HCT116 (cell line): ENCODE measurements at regions not wholly inside any gene's neighbourhood (a gene's known extent, or its start where the extent isn't known, plus 50 kb on each side); places are given as distances from the start of the nearest gene placed in this dataset.

ENCODE experiments used
- ATAC-seq: fragments of 200-7000 bp; cut with Tn5 transposase; 2 replicates; pipeline ENCODE4 v1.9.1; 2020; ENCODE audit warnings: mild to moderate bottlenecking, moderate library complexity
- BruUV-seq: library from RNA; stranded (reverse); fragments of 400-500 nt; replicated peaks from 2 replicates; lab custom pipeline; 2021; lab: Mats Ljungman, UMichigan
- CTCF ChIA-PET: fragments of 300-600 bp; sonication (Branson Sonifier 250); formaldehyde crosslinking; loops from one replicate; lab custom pipeline; 2021; ENCODE audit warnings: antibody characterized with exemption; lab: Charles Lee
- POLR2A ChIA-PET: fragments of 300-600, 350-600 bp; sonication (Branson Sonifier 250); formaldehyde crosslinking; loops from one replicate; lab custom pipeline; 2021; ENCODE audit warnings: antibody characterized with exemption; lab: Charles Lee
- RAD21 ChIA-PET, 2 experiments: fragments of 300-600 bp; sonication (Branson Sonifier 250); formaldehyde crosslinking; loops; one replicate each; lab custom pipeline; 2023; ENCODE audit warnings: low total read pairs in 2 of 2; ENCODE audit not compliant: uncharacterized antibody in 2 of 2, unreplicated experiment in 2 of 2, low non-redundant PET in 1 of 2; lab: Charles Lee
- DNase-seq: peaks from one replicate; pipeline ENCODE4 v3.0.0-alpha.2; 2010; ENCODE audit warnings: low read depth, low spot score
- H2AFZ ChIP-seq: fragments of 200-600 bp; shearing (Covaris generic), sonication (generic); 2 replicates; pipeline ENCODE4 v1.6.1; 2017; ENCODE audit warnings: low read depth, mixed run types, mixed read lengths, antibody characterized with exemption, low read length; ENCODE audit not compliant: poor library complexity, severe bottlenecking
- H3K27ac ChIP-seq: 2 replicates; pipeline ENCODE4 v1.5.1; 2012; ENCODE audit warnings: low read depth, low read length
- H3K27me3 ChIP-seq: fragments of 200-600 bp; sonication (generic); 2 replicates; pipeline ENCODE4 v1.6.1; 2016; ENCODE audit warnings: mixed run types, low read length, mixed read lengths; ENCODE audit not compliant: insufficient read depth
- H3K36me3 ChIP-seq, 2 experiments: fragments of 200-500 bp in 1 of 2; fragments of 200-600 bp in 1 of 2; sonication (Bioruptor generic) in 1 of 2; sonication (generic) in 1 of 2; 2 replicates each; pipeline versions ENCODE4 v1.5.1 to v1.6.1; 2014 to 2016; ENCODE audit warnings: low read length in 2 of 2, inconsistent platforms in 1 of 2, mixed read lengths in 1 of 2, mixed run types in 1 of 2; ENCODE audit not compliant: insufficient read depth in 2 of 2, control insufficient read depth in 1 of 2
- H3K4me1 ChIP-seq, 2 experiments: fragments of 200-600 bp in 1 of 2; sonication (generic) in 1 of 2; 2 replicates each; pipeline versions ENCODE4 v1.5.1 to v1.6.1; 2012 to 2017; ENCODE audit warnings: low read length in 2 of 2, inconsistent platforms in 1 of 2, mild to moderate bottlenecking in 1 of 2, mixed read lengths in 1 of 2, mixed run types in 1 of 2, moderate library complexity in 1 of 2; ENCODE audit not compliant: insufficient read depth in 2 of 2, control insufficient read depth in 1 of 2
- H3K4me2 ChIP-seq: fragments of 200-600 bp; sonication (generic); 2 replicates; pipeline ENCODE4 v1.6.1; 2017; ENCODE audit warnings: mixed run types, low read length, mixed read lengths
- H3K4me3 ChIP-seq, 2 experiments: fragments of 200-600 bp in 1 of 2; sonication (generic) in 1 of 2; replicated peaks in 1 of 2; 2 replicates each; pipeline ENCODE4 v1.5.1; 2011 to 2016; ENCODE audit warnings: low read length in 2 of 2, control low read depth in 1 of 2, low read depth in 1 of 2, mild to moderate bottlenecking in 1 of 2, mixed read lengths in 1 of 2, mixed run types in 1 of 2
- H3K79me2 ChIP-seq: fragments of 200-600 bp; sonication (generic); 2 replicates; pipeline ENCODE4 v1.6.1; 2017; ENCODE audit warnings: mild to moderate bottlenecking, mixed run types, low read length, moderate library complexity, mixed read lengths; ENCODE audit not compliant: insufficient read depth
- H3K9ac ChIP-seq: fragments of 200-600 bp; sonication (generic); 2 replicates; pipeline ENCODE4 v1.6.1; 2016; ENCODE audit warnings: low read length, mixed read lengths
- H3K9me2 ChIP-seq: fragments of 200-600 bp; sonication (generic), shearing (Covaris generic); 2 replicates; pipeline ENCODE4 v1.6.1; 2017; ENCODE audit warnings: mixed run types, mild to moderate bottlenecking, moderate library complexity; ENCODE audit not compliant: insufficient read depth
- H3K9me3 ChIP-seq, 2 experiments: fragments of 200-500 bp in 1 of 2; fragments of 200-600 bp in 1 of 2; sonication (Bioruptor generic) in 1 of 2; sonication (generic) in 1 of 2; 2 replicates each; pipeline ENCODE4 v1.6.1; 2014 to 2017; ENCODE audit warnings: low read length in 2 of 2, mixed read lengths in 2 of 2, inconsistent platforms in 1 of 2, low read depth in 1 of 2, mild to moderate bottlenecking in 1 of 2, mixed run types in 1 of 2, moderate library complexity in 1 of 2; ENCODE audit not compliant: control insufficient read depth in 1 of 2, insufficient read depth in 1 of 2
- H4K20me1 ChIP-seq: fragments of 200-600 bp; sonication (generic), shearing (Covaris generic); 2 replicates; pipeline ENCODE4 v1.6.1; 2017; ENCODE audit warnings: mixed run types, mild to moderate bottlenecking, moderate library complexity; ENCODE audit not compliant: insufficient read depth
- CEBPB ChIP-seq: IDR thresholded peaks from 2 replicates; pipeline ENCODE4 v1.6.1; 2012; ENCODE audit warnings: low read depth
- ELF1 ChIP-seq: IDR thresholded peaks from 2 replicates; pipeline ENCODE4 v1.6.1; 2012; ENCODE audit warnings: low read depth, borderline replicate concordance
- EZH2phosphoT487 ChIP-seq: fragments of 200-600 bp; IDR thresholded peaks from 2 replicates; pipeline ENCODE4 v1.6.1; 2018; ENCODE audit warnings: antibody characterized with exemption, borderline replicate concordance
- FOSL1 ChIP-seq: IDR thresholded peaks from 2 replicates; pipeline ENCODE4 v1.6.1; 2012; ENCODE audit warnings: low read depth
- POLR2AphosphoS5 ChIP-seq: IDR thresholded peaks from 2 replicates; pipeline ENCODE4 v1.6.1; 2011; ENCODE audit warnings: mild to moderate bottlenecking, low read depth, low read length, moderate library complexity
- RAD21 ChIP-seq: IDR thresholded peaks from 2 replicates; pipeline ENCODE4 v1.6.1; 2012; ENCODE audit warnings: low read depth, mild to moderate bottlenecking
- SIN3A ChIP-seq: IDR thresholded peaks from 2 replicates; pipeline ENCODE4 v1.6.1; 2012; ENCODE audit warnings: low read depth
- SP1 ChIP-seq: IDR thresholded peaks from 2 replicates; pipeline ENCODE4 v1.6.1; 2012; ENCODE audit warnings: low read depth
- SRF ChIP-seq: IDR thresholded peaks from 2 replicates; pipeline ENCODE4 v1.6.1; 2012; ENCODE audit warnings: low read depth
- TCF7L2 ChIP-seq: IDR thresholded peaks from 2 replicates; pipeline ENCODE4 v1.7.0; 2011; ENCODE audit warnings: borderline replicate concordance, inconsistent platforms; ENCODE audit not compliant: insufficient read depth, insufficient read length; ENCODE audit errors: extremely low read depth
- ZBTB33 ChIP-seq: IDR thresholded peaks from 2 replicates; pipeline ENCODE4 v1.6.1; 2011; ENCODE audit warnings: mild to moderate bottlenecking, low read length, moderate library complexity; ENCODE audit not compliant: insufficient replicate concordance; ENCODE audit errors: extremely low read depth
- ZNF274 ChIP-seq: fragments of 200-500 bp; sonication (Bioruptor generic); IDR thresholded peaks from 2 replicates; pipeline ENCODE4 v1.6.1; 2014; ENCODE audit warnings: mild to moderate bottlenecking, low read depth, low read length, inconsistent platforms
- intact Hi-C: fragments of 100-400 bp; cut with micrococcal nuclease; formaldehyde crosslinking; loops from 2 replicates; pipeline ENCODE4 v1.10.0; 2022

- TF ChIP-seq RAD21 (no peak), SRF (no peak)
These were observed 338.4 kb upstream of the PROX1 start (continued) for GRCh38 chr1:213649373-213649772.

- intact Hi-C loops: no loop called here
- ChIA-PET POLR2A (no interaction called here), CTCF (no interaction called here), RAD21 (no interaction called here)
- no peaks in the 10 kb centered on the region for H3K36me3 ChIP-seq
- H4K20me1 ChIP-seq: no peaks in the 10 kb centered on the region
- no peak overlapping the region for H3K4me2 ChIP-seq
- H3K9me2 ChIP-seq: no peaks in the 10 kb centered on the region
- no peaks in the 10 kb centered on the region for H3K9me3 ChIP-seq
- no peak for ATAC-seq
- H3K4me3 ChIP-seq: no peak overlapping the region
- DNase-seq: no peak
- no peaks in the 10 kb centered on the region for H3K79me2 ChIP-seq
- no peaks in the 10 kb centered on the region for H3K4me1 ChIP-seq
- no peak overlapping the region for H3K27ac ChIP-seq
- no peak overlapping the region for H3K9ac ChIP-seq
- TF ChIP-seq TCF7L2 (no peak), SRF (no peak), SP1 (no peak), ELF1 (no peak), ZBTB33 (no peak), EZH2phosphoT487 (no peak), POLR2AphosphoS5 (no peak), ZNF274 (no peak), FOSL1 (no peak), CEBPB (no peak), SIN3A (no peak)
- H3K27me3 ChIP-seq: peaks cover 18% of the 10 kb centered on the region
- no peak overlapping the region for H2AFZ ChIP-seq
- no TSS peak for BruUV-seq
These were observed 337.2 kb upstream of the PROX1 start for GRCh38 chr1:213650603-213651002.
